ENCODE measurements at regions not wholly inside any gene's neighbourhood (a gene's known extent, or its start where the extent isn't known, plus 50 kb on each side); places are given as distances from the start of the nearest gene placed in this dataset.

- Histone ChIP-seq H3K27ac (ENCODE audit: low read depth in 1 of 3, low read length in 2 of 3) (peak overlapping the region; percentile 52 to 69 (median 63)), H3K9me3 (ENCODE audit: control insufficient read depth in 2 of 2, insufficient read depth in 1 of 2, low read depth in 1 of 2, low read length in 1 of 2) (peaks cover 0 to 3% of the 10 kb centered on the region in 2 donors), H3K36me3 (ENCODE audit: control insufficient read depth in 3 of 3, insufficient read depth in 2 of 3, low read depth in 1 of 3, low read length in 3 of 3) (no peaks in the 10 kb centered on the region), H3K4me1 (ENCODE audit: control insufficient read depth in 3 of 3, insufficient read depth in 2 of 3, low read depth in 1 of 3, low read length in 2 of 3) (peaks cover 9 to 43% (median 11%) of the 10 kb centered on the region in 3 donors), H3K27me3 (ENCODE audit: control insufficient read depth in 3 of 3, insufficient read depth in 3 of 3, low read length in 3 of 3) (no peaks in the 10 kb centered on the region), H3K4me3 (ENCODE audit: low read depth in 1 of 3, low read length in 3 of 3) (peak overlapping the region in 1 of 3 donors; percentile 39)
- peak; percentile 52 to 71 for DNase-seq
- FAIRE-seq, result no peak
- 14 to 34% (median 19%) methylated on average over 9 of the region's 9 CpGs for WGBS, 3 donors
Measured at GRCh38 chr6:156634951-156635371, 142.2 kb upstream of the ARID1B start.

- Histone ChIP-seq H3K4me3 (ENCODE audit: low read depth in 1 of 3, low read length in 3 of 3) (no peak overlapping the region), H3K27me3 (ENCODE audit: control insufficient read depth in 3 of 3, insufficient read depth in 3 of 3, low read length in 3 of 3) (no peaks in the 10 kb centered on the region), H3K9me3 (ENCODE audit: control insufficient read depth in 2 of 2, insufficient read depth in 1 of 2, low read depth in 1 of 2, low read length in 1 of 2) (peaks cover 0 to 3% of the 10 kb centered on the region in 2 donors), H3K36me3 (ENCODE audit: control insufficient read depth in 3 of 3, insufficient read depth in 2 of 3, low read depth in 1 of 3, low read length in 3 of 3) (no peaks in the 10 kb centered on the region), H3K27ac (ENCODE audit: low read depth in 1 of 3, low read length in 2 of 3) (peak overlapping the region in 2 of 3 donors; percentile 63 to 69), H3K4me1 (ENCODE audit: control insufficient read depth in 3 of 3, insufficient read depth in 2 of 3, low read depth in 1 of 3, low read length in 2 of 3) (peaks cover 9 to 43% (median 11%) of the 10 kb centered on the region in 3 donors)
- DNase-seq (peak in 1 of 2 donors; percentile 16), FAIRE-seq (no peak)
- 81 to 89% (median 87%) methylated on average over 4 of the region's 4 CpGs for WGBS, 3 donors
Measured at GRCh38 chr6:156634048-156634447, 143.1 kb upstream of the ARID1B start.

GRCh38 chr6:156633291-156633690 lies 143.9 kb upstream of the ARID1B start:
- 44 to 76% (median 59%) methylated on average over 11 of the region's 11 CpGs for WGBS, 3 donors
- H3K36me3 ChIP-seq (ENCODE audit: control insufficient read depth in 3 of 3, insufficient read depth in 2 of 3, low read depth in 1 of 3, low read length in 3 of 3), result no peaks in the 10 kb centered on the region
- H3K4me3 ChIP-seq (ENCODE audit: low read depth in 1 of 3, low read length in 3 of 3), result no peak overlapping the region
- H3K27me3 ChIP-seq (ENCODE audit: control insufficient read depth in 3 of 3, insufficient read depth in 3 of 3, low read length in 3 of 3), result no peaks in the 10 kb centered on the region
- DNase-seq (peak in 1 of 2 donors; percentile 63), FAIRE-seq (no peak)
- peaks cover 9 to 42% (median 11%) of the 10 kb centered on the region in 3 donors for H3K4me1 ChIP-seq (ENCODE audit: control insufficient read depth in 3 of 3, insufficient read depth in 2 of 3, low read depth in 1 of 3, low read length in 2 of 3)
- peaks cover 0 to 3% of the 10 kb centered on the region in 2 donors for H3K9me3 ChIP-seq (ENCODE audit: control insufficient read depth in 2 of 2, insufficient read depth in 1 of 2, low read depth in 1 of 2, low read length in 1 of 2)
- peak overlapping the region in 2 of 3 donors; percentile 6 to 69 for H3K27ac ChIP-seq (ENCODE audit: low read depth in 1 of 3, low read length in 2 of 3)

GRCh38 chr6:156630613-156631302 lies 146.4 kb upstream of the ARID1B start:
- Histone ChIP-seq H3K9me3 (ENCODE audit: control insufficient read depth in 2 of 2, insufficient read depth in 1 of 2, low read depth in 1 of 2, low read length in 1 of 2) (peaks cover 0 to 3% of the 10 kb centered on the region in 2 donors), H3K27me3 (ENCODE audit: control insufficient read depth in 3 of 3, insufficient read depth in 3 of 3, low read length in 3 of 3) (no peaks in the 10 kb centered on the region), H3K36me3 (ENCODE audit: control insufficient read depth in 3 of 3, insufficient read depth in 2 of 3, low read depth in 1 of 3, low read length in 3 of 3) (no peaks in the 10 kb centered on the region), H3K27ac (ENCODE audit: low read depth in 1 of 3, low read length in 2 of 3) (no peak overlapping the region), H3K4me1 (ENCODE audit: control insufficient read depth in 3 of 3, insufficient read depth in 2 of 3, low read depth in 1 of 3, low read length in 2 of 3) (peaks cover 6 to 29% (median 9%) of the 10 kb centered on the region in 3 donors), H3K4me3 (ENCODE audit: low read depth in 1 of 3, low read length in 3 of 3) (no peak overlapping the region)
- FAIRE-seq, result no peak
- WGBS, 3 donors, result 85 to 96% (median 95%) methylated on average over 36 of the region's 36 CpGs
- DNase-seq, result no peak

GRCh38 chr6:156628805-156629204 lies 148.4 kb upstream of the ARID1B start:
- WGBS, 3 donors, result 67 to 82% (median 74%) methylated on average over 3 of the region's 3 CpGs
- Histone ChIP-seq H3K27me3 (ENCODE audit: control insufficient read depth in 3 of 3, insufficient read depth in 3 of 3, low read length in 3 of 3) (no peaks in the 10 kb centered on the region), H3K36me3 (ENCODE audit: control insufficient read depth in 3 of 3, insufficient read depth in 2 of 3, low read depth in 1 of 3, low read length in 3 of 3) (no peaks in the 10 kb centered on the region), H3K4me1 (ENCODE audit: control insufficient read depth in 3 of 3, insufficient read depth in 2 of 3, low read depth in 1 of 3, low read length in 2 of 3) (peaks cover 0 to 10% (median 2%) of the 10 kb centered on the region in 3 donors), H3K9me3 (ENCODE audit: control insufficient read depth in 2 of 2, insufficient read depth in 1 of 2, low read depth in 1 of 2, low read length in 1 of 2) (peaks cover 0 to 3% of the 10 kb centered on the region in 2 donors), H3K4me3 (ENCODE audit: low read depth in 1 of 3, low read length in 3 of 3) (no peak overlapping the region), H3K27ac (ENCODE audit: low read depth in 1 of 3, low read length in 2 of 3) (no peak overlapping the region)
- DNase-seq (no peak), FAIRE-seq (no peak)

GRCh38 chr6:156627524-156627923 lies 149.7 kb upstream of the ARID1B start:
- WGBS, 3 donors, result 85 to 100% (median 88%) methylated on average over 1 of the region's 1 CpG
- H3K9me3 ChIP-seq (ENCODE audit: control insufficient read depth in 2 of 2, insufficient read depth in 1 of 2, low read depth in 1 of 2, low read length in 1 of 2), result peaks cover 0 to 3% of the 10 kb centered on the region in 2 donors
- no peak overlapping the region for H3K4me3 ChIP-seq (ENCODE audit: low read depth in 1 of 3, low read length in 3 of 3)
- FAIRE-seq, result no peak
- no peaks in the 10 kb centered on the region for H3K36me3 ChIP-seq (ENCODE audit: control insufficient read depth in 3 of 3, insufficient read depth in 2 of 3, low read depth in 1 of 3, low read length in 3 of 3)
- H3K27me3 ChIP-seq (ENCODE audit: control insufficient read depth in 3 of 3, insufficient read depth in 3 of 3, low read length in 3 of 3), result no peaks in the 10 kb centered on the region
- H3K27ac ChIP-seq (ENCODE audit: low read depth in 1 of 3, low read length in 2 of 3), result no peak overlapping the region
- H3K4me1 ChIP-seq (ENCODE audit: control insufficient read depth in 3 of 3, insufficient read depth in 2 of 3, low read depth in 1 of 3, low read length in 2 of 3), result no peaks in the 10 kb centered on the region
- no peak for DNase-seq

GRCh38 chr6:156622185-156622584 lies 155.0 kb upstream of the ARID1B start:
- no peak overlapping the region for H3K27ac ChIP-seq (ENCODE audit: low read depth in 1 of 3, low read length in 2 of 3)
- WGBS, 3 donors, result 59 to 82% (median 74%) methylated on average over 3 of the region's 3 CpGs
- no peak for FAIRE-seq

GRCh38 chr6:156620331-156620730 lies 156.8 kb upstream of the ARID1B start:
- H3K4me1 ChIP-seq (ENCODE audit: control insufficient read depth in 3 of 3, insufficient read depth in 2 of 3, low read depth in 1 of 3, low read length in 2 of 3), result peaks cover 5 to 34% (median 6%) of the 10 kb centered on the region in 3 donors
- WGBS, 3 donors, result 72 to 85% (median 75%) methylated on average over 4 of the region's 4 CpGs
- H3K4me3 ChIP-seq (ENCODE audit: low read depth in 1 of 3, low read length in 3 of 3), result no peak overlapping the region
- FAIRE-seq (no peak), DNase-seq (peak in 1 of 2 donors; percentile 46)
- H3K27ac ChIP-seq (ENCODE audit: low read depth in 1 of 3, low read length in 2 of 3), result peak overlapping the region in 1 of 3 donors; percentile 20
- H3K27me3 ChIP-seq (ENCODE audit: control insufficient read depth in 3 of 3, insufficient read depth in 3 of 3, low read length in 3 of 3), result peaks cover 0 to 1% (median 0%) of the 10 kb centered on the region in 3 donors
- H3K36me3 ChIP-seq (ENCODE audit: control insufficient read depth in 3 of 3, insufficient read depth in 2 of 3, low read depth in 1 of 3, low read length in 3 of 3), result no peaks in the 10 kb centered on the region
- H3K9me3 ChIP-seq (ENCODE audit: control insufficient read depth in 2 of 2, insufficient read depth in 1 of 2, low read depth in 1 of 2, low read length in 1 of 2), result peaks cover 0 to 6% of the 10 kb centered on the region in 2 donors

More at GRCh38 chr6:156622185-156622584, 155.0 kb upstream of the ARID1B start:
- Histone ChIP-seq H3K36me3 (ENCODE audit: control insufficient read depth in 3 of 3, insufficient read depth in 2 of 3, low read depth in 1 of 3, low read length in 3 of 3) (no peaks in the 10 kb centered on the region), H3K9me3 (ENCODE audit: control insufficient read depth in 2 of 2, insufficient read depth in 1 of 2, low read depth in 1 of 2, low read length in 1 of 2) (peaks cover 0 to 6% of the 10 kb centered on the region in 2 donors), H3K27me3 (ENCODE audit: control insufficient read depth in 3 of 3, insufficient read depth in 3 of 3, low read length in 3 of 3) (peaks cover 0 to 1% (median 0%) of the 10 kb centered on the region in 3 donors), H3K4me1 (ENCODE audit: control insufficient read depth in 3 of 3, insufficient read depth in 2 of 3, low read depth in 1 of 3, low read length in 2 of 3) (peaks cover 5 to 29% (median 6%) of the 10 kb centered on the region in 3 donors), H3K4me3 (ENCODE audit: low read depth in 1 of 3, low read length in 3 of 3) (no peak overlapping the region)
- DNase-seq, result no peak
